GM21390 (cell line): ENCODE measurements at regions not wholly inside any gene's neighbourhood (a gene's known extent, or its start where the extent isn't known, plus 50 kb on each side); places are given as distances from the start of the nearest gene placed in this dataset.
"Not testable (repeated sequence)": the region's sequence is repeated elsewhere in the genome, so short reads cannot be mapped to it uniquely, and the experiment has no call there.

ENCODE experiments used
- ATAC-seq: cut with Tn5 transposase; IDR thresholded peaks from one replicate; pipeline ENCODE4 v1.9.1; 2021; ENCODE audit not compliant: unreplicated experiment

DNA sequence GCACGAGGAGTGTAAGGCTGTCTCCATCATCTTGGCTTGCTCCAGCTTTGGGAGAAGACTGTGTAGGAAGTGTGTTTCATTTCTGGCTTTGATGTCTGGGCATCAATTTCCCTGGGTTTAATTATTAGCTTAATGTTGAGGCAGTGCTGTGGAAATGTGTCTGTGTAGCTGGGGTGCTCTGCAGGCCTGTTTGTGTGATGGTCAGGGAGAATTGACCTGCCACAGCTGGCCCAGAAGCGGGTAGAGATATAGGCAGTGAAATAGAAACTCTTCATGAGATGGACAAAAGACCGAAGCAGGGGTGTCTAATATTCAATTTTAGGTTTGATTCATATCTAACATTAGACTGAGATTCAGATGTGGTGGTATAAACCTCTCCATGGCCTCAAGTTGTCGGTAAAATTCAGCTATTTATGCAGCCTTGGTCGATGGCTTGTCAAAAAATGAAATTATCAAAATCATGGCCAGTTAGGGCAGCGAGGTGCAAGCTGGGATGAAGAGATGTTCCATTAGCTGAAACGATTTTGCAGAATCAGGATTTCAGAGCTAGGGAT lies 95.3 kb upstream of the SNX9 start:
- ATAC-seq = no peak

DNA sequence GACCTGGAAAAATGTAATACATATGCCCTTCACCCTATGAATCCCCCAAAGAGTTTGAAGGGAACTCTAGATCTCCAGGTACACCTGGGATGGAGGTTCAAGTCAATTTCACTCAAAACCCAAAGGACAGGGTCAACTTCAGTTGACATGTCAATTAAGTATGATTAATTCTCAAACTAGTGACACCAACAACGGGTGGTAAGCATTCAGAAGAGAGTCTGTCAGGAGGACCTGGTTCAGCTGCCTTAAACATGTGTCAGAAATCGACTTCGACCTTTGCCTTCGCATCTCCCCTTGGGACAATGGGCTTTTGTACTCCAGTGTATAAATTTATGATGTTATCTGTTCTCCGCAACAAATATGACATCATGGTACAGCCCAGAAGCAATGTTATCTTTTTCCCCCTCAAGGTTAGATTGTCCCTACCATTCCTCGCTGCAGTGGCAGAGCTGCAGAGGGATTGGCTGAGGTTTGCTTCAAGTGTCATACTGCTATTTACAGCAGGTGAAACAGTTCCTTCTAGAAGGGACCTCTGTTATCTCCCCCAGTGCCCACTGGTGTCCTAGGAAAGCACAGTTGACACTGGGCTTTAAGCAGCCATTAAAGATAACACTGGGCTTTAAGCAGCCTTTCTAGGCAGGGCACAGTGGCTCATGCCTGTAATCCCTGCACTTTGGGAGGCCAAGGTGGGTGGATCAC lies 94.7 kb upstream of the SNX9 start:
- no peak for ATAC-seq

GRCh38 chr6:157731221-157731620 lies 91.8 kb upstream of the SNX9 start:
- ATAC-seq = no peak

GRCh38 chr6:157732007-157732406 lies 91.0 kb upstream of the SNX9 start:
- ATAC-seq = no peak

GRCh38 chr6:157732416-157733161 lies 90.5 kb upstream of the SNX9 start:
- no peak for ATAC-seq

DNA sequence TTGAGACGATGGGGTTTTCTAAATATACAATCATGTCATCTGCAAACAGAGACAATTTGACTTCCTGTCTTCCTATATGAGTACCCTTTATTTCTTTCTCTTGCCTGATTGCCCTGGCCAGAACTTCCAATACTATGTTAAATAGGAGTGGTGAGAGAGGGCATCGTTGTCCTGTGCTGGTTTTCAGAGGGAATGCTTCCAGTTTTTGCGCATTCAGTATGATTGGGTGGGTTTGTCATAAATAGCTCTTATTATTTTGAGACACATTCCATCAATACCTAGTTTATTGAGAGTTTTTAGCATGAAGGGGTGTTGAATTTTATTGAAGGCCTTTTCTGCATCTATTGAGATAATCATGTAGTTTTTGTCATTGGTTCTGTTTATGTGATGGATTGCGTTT lies 86.5 kb upstream of the SNX9 start:
- ATAC-seq = not testable (repeated sequence)

DNA sequence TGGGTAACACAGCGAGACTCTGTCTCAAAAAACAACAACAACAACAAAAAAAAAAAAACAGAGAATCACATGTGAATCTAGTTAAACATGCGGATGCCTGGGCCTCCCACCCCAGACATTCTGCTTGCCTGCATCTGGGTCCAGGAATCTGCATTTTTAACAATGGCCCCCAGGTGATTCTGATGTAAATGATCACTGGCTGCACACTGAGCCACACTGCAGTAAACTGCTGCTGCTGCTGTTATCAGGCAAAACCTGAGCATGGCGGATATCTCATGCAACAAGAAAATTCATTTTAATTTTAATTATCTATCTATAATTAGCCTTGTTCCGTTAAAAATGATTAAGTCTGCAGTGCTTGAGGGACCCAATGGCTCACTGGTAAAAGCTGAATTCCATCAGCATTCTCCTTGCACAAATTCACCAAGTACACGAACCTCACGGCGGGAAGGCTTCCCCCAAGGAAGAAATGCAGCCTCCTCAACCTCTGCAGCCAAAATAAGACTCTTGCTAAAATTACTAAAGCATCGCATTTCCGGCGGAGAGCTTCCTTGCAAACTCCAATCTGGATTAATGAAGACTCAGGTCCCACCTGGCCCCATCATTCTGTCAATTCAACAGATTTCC lies 81.6 kb upstream of the SNX9 start:
- no peak for ATAC-seq

DNA sequence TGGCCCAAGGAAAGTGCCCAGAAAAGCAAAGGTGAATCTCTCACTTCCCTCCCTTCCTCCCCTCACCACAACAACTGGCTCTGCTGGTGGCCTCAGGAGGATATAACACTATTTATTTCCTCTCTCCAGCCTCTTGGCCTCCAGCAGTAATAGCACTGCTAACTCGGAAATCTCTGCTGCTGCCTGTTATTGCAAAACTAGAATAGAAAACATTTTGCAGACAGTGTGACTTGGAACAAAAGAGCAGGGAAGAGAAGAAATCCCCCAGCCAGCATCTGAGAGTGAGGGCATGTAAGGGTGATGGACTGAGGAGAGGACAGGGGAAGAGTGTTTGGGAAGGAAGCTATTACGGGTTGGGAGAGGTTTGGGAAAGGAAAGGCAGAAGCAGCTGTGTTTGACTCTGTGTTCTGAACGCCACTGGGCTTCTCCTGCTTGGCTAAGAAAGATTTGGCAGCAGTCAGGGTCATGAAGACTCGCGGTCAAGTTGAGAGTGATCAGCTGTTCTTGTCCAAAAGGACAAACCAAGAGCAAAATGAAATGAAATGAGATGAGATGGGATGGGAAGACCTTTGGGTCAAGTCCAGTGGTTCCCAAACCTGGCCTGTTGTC lies 81.0 kb upstream of the SNX9 start:
- ATAC-seq = no peak

GRCh38 chr6:157744102-157744601 lies 78.9 kb upstream of the SNX9 start:
- no peak for ATAC-seq

GRCh38 chr6:157746897-157747296 lies 76.1 kb upstream of the SNX9 start:
- ATAC-seq = no peak

DNA sequence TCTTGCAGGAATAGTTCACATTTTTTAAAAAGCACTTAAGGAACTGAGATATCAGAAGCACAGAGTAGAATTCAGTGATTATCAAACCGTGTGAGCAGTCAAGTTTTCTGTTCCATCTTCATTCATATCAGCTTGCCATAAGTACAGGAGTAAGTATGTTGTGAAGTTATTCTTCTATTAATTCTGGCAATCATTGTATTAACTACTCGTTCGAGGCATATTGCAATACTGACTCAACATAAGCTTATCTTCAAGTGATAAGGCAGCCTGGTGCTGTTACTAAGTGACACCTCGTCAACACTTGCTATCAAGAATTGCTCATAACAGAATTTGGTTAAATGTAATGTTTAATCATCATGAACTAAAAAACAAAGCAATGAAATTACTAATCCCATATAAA lies 75.7 kb upstream of the SNX9 start:
- no peak for ATAC-seq

- ATAC-seq = no peak
Observed at GRCh38 chr6:157748839-157749571, 74.0 kb upstream of the SNX9 start.

GRCh38 chr6:157750973-157751372 lies 72.1 kb upstream of the SNX9 start:
- ATAC-seq = not testable (repeated sequence)

DNA sequence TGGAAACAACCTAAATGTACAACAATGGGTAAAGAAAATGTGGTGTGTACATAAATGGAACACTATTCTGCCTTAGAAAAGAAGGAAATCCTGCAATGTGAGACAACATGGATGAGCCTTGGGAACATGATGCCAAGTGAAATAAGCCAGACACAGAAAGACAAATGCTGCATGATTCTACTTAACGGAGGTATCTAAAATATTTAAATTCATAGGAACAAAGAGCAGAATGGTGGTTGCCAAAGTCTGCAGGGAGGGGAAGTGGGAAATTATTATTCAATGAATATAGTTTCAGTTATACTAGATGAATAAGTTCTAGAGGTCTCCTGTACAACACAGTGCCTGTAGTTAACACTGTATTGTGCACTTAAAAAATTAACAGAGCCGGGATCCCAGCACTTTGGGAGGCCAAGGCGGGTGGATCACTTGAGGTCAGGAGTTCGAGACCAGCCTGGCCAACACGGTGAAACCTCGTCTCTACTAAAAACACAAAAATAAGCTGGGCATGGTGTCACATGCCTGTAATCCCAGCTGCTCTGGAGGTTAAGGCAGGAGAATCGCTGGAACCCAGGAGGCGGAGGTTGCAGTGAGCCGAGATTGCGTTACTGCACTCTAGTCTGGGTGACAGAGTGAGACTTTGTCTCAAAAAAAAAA lies 71.4 kb upstream of the SNX9 start:
- no peak for ATAC-seq

- not testable (repeated sequence) for ATAC-seq
Observed at GRCh38 chr6:157752879-157753278, 70.2 kb upstream of the SNX9 start.

DNA sequence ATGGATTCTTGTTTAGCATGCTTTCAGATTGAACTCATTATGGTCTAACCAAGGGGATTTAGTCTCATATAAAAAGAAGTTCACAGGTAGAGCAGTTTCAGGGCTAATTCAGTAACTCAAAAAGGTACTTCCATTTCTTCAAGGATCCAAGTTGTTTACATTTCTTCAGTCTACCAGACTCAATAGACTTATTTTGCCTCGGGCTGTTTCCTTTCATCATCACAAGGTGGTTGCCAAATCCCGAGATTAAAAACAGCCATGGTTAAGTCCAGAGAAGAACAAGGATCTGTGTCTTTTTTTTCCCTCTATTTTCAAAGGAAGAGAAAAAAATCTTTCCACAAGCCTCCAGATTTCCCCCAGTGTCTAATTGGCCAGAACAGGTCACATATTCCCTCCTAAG lies 69.8 kb upstream of the SNX9 start:
- no peak for ATAC-seq

DNA sequence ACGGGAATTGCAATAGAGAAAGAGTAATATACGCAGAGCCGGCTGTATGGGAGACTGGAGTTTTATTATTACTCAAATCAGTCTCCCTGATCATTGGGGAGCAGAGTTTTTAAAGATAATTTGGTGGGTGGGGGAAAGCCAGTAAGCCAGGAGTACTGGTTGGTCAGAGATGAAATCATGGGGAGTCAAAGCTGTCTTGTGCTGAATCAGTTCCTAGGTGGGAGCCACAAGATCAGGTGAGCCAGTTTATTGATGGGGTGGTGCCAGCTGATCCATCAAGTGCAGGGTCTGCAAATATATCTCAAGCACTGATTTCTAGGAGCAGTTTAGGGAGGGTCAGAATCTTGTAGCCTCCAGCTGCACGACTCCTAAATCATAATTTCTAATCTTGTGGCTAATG lies 69.2 kb upstream of the SNX9 start:
- not testable (repeated sequence) for ATAC-seq

GRCh38 chr6:157754351-157754750 lies 68.7 kb upstream of the SNX9 start:
- no peak for ATAC-seq

DNA sequence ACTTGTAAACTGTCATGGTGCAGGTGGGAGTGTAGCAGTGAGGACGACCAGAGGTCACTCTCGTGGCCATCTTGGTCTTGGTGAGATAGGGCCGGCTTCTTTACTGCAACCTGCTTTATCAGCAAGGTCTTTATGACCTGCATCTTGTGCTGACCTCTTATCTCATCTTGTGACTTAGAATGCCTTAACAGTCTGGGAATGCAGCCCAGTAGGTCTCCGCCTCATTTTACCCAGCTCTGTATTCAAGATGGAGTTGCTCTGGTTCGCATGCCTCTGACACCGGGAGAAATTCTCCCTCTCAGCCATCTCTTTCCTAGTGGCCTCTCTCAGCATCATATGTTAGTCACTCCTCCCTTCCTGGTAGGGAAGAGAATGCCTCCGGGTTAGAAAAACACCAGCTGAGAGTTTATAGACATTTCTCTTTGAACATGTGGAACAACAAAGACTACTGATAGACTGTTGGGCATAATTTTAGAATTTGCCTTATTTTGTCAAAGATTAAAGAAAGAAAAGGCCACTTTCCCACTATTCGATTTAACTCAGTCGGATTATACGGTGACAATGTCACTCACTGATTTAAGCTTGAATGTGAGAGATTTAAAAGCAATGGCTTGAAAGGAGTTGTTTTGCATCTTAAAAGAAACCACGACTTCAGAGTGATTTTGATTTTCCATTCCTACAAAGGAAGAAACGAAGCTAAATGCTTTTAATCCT lies 67.9 kb upstream of the SNX9 start:
- ATAC-seq = no peak
